SK-N-SH treated with all-trans-retinoic acid at 6 μM for 48 hours (cell line): ENCODE measurements at regions not wholly inside any gene's neighbourhood (a gene's known extent, or its start where the extent isn't known, plus 50 kb on each side); places are given as distances from the start of the nearest gene placed in this dataset.

Experiments
- ATAC-seq: fragments of 200-7000 bp; cut with Tn5 transposase; 3 replicates; pipeline ENCODE4 v1.9.1; 2020; ENCODE audit warnings: mild to moderate bottlenecking, moderate library complexity
- BACH2 ChIP-seq: fragments of 250-450 bp; sonication (Bioruptor Pico); IDR thresholded peaks from 2 replicates; pipeline ENCODE4 v1.9.0; 2021; ENCODE audit warnings: mild to moderate bottlenecking, borderline replicate concordance
- CSDC2 ChIP-seq: fragments of 250-450 bp; sonication (Bioruptor Pico); IDR thresholded peaks from 2 replicates; pipeline ENCODE4 v1.5.0; 2020; ENCODE audit warnings: mild to moderate bottlenecking, moderate library complexity
- ESRRG ChIP-seq: fragments of 250-450 bp; sonication (Bioruptor Pico); IDR thresholded peaks from 2 replicates; pipeline ENCODE4 v1.6.1; 2021; ENCODE audit warnings: mild to moderate bottlenecking
- GLIS3 ChIP-seq: fragments of 250-450 bp; sonication (Bioruptor Pico); IDR thresholded peaks from 2 replicates; pipeline ENCODE4 v1.5.0; 2020; ENCODE audit warnings: mild to moderate bottlenecking, moderate library complexity
- ISL1 ChIP-seq: fragments of 250-450 bp; sonication (Bioruptor Pico); IDR thresholded peaks from 2 replicates; pipeline ENCODE4 v2.1.2; 2022; ENCODE audit warnings: mild to moderate bottlenecking, moderate library complexity
- OSR1 ChIP-seq: fragments of 250-450 bp; sonication (Bioruptor Pico); IDR thresholded peaks from 2 replicates; pipeline ENCODE4 v1.8.0; 2022; ENCODE audit warnings: moderate library complexity, mild to moderate bottlenecking, inconsistent platforms
- PPARA ChIP-seq: fragments of 250-450 bp; sonication (Bioruptor Pico); IDR thresholded peaks from 2 replicates; pipeline ENCODE4 v1.5.0; 2020; ENCODE audit warnings: mild to moderate bottlenecking, borderline replicate concordance
- RARB ChIP-seq: fragments of 250-450 bp; sonication (Bioruptor Pico); IDR thresholded peaks from 2 replicates; pipeline ENCODE4 v1.8.0; 2021; ENCODE audit warnings: mild to moderate bottlenecking, moderate library complexity
- TCF4 ChIP-seq: fragments of 250-450 bp; sonication (Bioruptor Pico); IDR thresholded peaks from 2 replicates; pipeline ENCODE4 v1.8.0; 2021; ENCODE audit warnings: mild to moderate bottlenecking, moderate library complexity, borderline replicate concordance
- TOX ChIP-seq: fragments of 250-450 bp; sonication (Bioruptor Pico); IDR thresholded peaks from 2 replicates; pipeline ENCODE4 v1.8.0; 2021; ENCODE audit warnings: mild to moderate bottlenecking, moderate library complexity, borderline replicate concordance
- ZC3H10 ChIP-seq: fragments of 250-450 bp; sonication (Bioruptor Pico); IDR thresholded peaks from 2 replicates; pipeline ENCODE4 v1.5.1; 2021; ENCODE audit warnings: mild to moderate bottlenecking, moderate library complexity
- ZFP3 ChIP-seq: fragments of 250-450 bp; sonication (Bioruptor Pico); IDR thresholded peaks from 2 replicates; pipeline ENCODE4 v1.5.0; 2020; ENCODE audit warnings: mild to moderate bottlenecking, moderate library complexity
- ZNF70 ChIP-seq: fragments of 450-650 bp; formaldehyde crosslinking; IDR thresholded peaks from 2 replicates; pipeline ENCODE4 v1.5.0; 2020; ENCODE audit warnings: mild to moderate bottlenecking, moderate library complexity
- ZNF8 ChIP-seq: fragments of 450-650 bp; formaldehyde crosslinking; IDR thresholded peaks from 2 replicates; pipeline ENCODE4 v1.5.0; 2020; ENCODE audit warnings: mild to moderate bottlenecking, moderate library complexity
- TF ChIP-seq, protein P1 (sequence below): fragments of 250-450 bp; sonication (Bioruptor Pico); IDR thresholded peaks from 2 replicates; pipeline ENCODE4 v1.8.0; 2020; ENCODE audit warnings: mild to moderate bottlenecking, moderate library complexity, borderline replicate concordance
- TF ChIP-seq, protein P2 (sequence below): fragments of 250-450 bp; sonication (Bioruptor Pico); IDR thresholded peaks from 2 replicates; pipeline ENCODE4 v1.5.1; 2021; ENCODE audit warnings: mild to moderate bottlenecking, moderate library complexity
- TF ChIP-seq, protein P3 (sequence below): fragments of 250-450 bp; sonication (Bioruptor Pico); IDR thresholded peaks from 2 replicates; pipeline ENCODE4 v1.8.0; 2021; ENCODE audit warnings: low read depth, mild to moderate bottlenecking, moderate library complexity, borderline replicate concordance
- TF ChIP-seq, protein P4 (sequence below): fragments of 250-450 bp; sonication (Bioruptor Pico); IDR thresholded peaks from 2 replicates; pipeline ENCODE4 v1.5.1; 2020; ENCODE audit warnings: low read depth, mild to moderate bottlenecking, moderate library complexity

DNA sequence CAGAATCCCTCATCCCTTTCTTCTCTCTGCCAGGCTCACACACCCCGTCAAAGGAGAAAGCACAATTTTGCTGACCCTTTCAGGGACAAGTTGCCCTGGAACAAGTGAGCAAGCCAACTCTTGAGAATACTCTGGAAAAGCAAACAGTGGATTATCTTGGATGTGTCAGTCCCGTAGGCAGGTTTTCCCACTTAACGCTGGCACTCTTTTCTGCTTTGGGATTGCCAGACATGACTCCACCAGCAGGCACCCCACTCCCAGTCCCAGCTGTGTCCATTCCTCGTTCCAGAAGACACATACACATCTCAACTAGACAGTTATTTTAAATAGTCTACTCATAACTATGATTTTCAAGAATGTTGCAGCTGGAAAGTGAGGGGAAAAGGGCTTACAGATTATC is 145.5 kb upstream of the CDKN3 start:
- ATAC-seq: no peak
- TF ChIP-seq CSDC2: no peak
- no peak for TF ChIP-seq TCF4 (CRISPR knock-in tag)
- TF ChIP-seq ZNF70 (CRISPR knock-in tag): no peak

DNA sequence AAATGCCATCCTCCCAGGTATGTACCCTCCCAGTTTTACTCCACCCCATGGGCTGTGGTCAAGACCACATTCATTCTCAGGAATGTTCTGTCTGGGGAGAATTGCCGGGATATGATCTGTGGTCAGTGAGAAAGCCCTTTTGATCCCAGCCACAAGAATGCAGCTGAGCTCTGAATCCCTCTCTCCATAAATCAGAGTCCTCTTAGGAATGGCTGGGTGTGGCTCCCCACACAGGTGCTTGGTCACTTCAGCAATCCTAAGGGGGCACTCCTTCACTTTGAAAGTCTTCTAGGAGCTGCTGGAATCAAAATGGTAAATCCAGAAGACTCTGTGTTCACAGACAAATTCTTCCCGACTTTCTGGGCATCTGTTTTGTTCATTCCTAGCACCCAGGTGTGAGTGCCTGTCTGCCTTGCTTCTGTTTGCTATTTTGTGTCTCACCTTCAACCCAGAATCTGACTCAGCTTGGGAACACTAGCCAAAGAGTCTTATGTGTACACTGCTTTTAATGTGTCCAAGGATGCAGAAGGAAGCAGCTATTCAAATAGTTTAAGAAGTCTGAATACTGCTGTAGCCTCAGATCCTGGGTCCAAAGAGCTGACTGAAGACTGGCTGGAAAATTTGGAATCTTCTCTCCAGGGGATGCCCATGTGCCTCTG is 144.6 kb upstream of the CDKN3 start:
- ATAC-seq: no peak; the same call in 2 of the 3 replicates
- TF ChIP-seq ISL1 (CRISPR knock-in tag) (0 out of 2 replicates have a peak, but pooled peaks have one; percentile 12), TOX (CRISPR knock-in tag) (no peak)

DNA sequence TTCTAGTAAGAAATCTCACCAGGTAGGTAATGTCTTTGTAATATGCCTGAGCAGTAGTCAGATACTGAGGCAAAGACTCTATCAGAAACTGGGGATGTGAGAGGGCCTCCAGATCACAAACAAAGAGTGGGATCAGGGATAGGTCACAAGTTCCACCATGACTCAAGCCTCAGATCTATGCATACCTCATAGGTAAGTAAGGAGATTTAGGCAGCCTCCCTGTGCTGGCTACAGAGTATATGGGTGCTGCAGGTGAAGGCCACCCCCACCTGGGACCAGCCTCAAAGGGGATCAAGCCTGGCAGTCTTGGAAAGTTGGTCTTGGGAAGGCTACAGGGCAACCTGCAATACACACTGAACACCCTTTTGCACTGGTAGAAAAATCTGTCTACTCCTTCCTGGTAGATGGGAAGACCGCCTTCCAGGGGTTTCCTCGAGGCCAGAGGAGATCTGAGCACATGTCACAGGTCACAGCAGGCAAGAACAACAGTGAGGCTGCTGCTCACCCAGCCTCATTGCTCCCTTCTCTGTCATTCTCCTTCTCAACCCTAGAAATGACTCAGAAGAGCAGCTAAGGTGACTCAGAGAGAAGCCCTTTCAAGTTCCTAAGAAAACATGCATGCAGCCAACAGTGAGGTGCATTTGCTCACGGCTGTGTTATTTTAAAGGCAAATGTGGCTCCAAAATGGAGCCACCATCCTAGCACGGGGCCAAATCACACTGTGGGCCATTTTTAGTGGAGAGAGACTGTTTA is 143.4 kb upstream of the CDKN3 start:
- TF ChIP-seq RARB (CRISPR knock-in tag): no peak
- TF ChIP-seq, protein P1, sequence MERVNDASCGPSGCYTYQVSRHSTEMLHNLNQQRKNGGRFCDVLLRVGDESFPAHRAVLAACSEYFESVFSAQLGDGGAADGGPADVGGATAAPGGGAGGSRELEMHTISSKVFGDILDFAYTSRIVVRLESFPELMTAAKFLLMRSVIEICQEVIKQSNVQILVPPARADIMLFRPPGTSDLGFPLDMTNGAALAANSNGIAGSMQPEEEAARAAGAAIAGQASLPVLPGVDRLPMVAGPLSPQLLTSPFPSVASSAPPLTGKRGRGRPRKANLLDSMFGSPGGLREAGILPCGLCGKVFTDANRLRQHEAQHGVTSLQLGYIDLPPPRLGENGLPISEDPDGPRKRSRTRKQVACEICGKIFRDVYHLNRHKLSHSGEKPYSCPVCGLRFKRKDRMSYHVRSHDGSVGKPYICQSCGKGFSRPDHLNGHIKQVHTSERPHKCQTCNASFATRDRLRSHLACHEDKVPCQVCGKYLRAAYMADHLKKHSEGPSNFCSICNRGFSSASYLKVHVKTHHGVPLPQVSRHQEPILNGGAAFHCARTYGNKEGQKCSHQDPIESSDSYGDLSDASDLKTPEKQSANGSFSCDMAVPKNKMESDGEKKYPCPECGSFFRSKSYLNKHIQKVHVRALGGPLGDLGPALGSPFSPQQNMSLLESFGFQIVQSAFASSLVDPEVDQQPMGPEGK (CRISPR knock-in tag): no peak
- TF ChIP-seq, protein P2, sequence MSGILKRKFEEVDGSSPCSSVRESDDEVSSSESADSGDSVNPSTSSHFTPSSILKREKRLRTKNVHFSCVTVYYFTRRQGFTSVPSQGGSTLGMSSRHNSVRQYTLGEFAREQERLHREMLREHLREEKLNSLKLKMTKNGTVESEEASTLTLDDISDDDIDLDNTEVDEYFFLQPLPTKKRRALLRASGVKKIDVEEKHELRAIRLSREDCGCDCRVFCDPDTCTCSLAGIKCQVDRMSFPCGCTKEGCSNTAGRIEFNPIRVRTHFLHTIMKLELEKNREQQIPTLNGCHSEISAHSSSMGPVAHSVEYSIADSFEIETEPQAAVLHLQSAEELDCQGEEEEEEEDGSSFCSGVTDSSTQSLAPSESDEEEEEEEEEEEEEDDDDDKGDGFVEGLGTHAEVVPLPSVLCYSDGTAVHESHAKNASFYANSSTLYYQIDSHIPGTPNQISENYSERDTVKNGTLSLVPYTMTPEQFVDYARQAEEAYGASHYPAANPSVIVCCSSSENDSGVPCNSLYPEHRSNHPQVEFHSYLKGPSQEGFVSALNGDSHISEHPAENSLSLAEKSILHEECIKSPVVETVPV: no peak
- no peak for TF ChIP-seq ZNF70 (CRISPR knock-in tag)
- TF ChIP-seq CSDC2: no peak
- no peak for TF ChIP-seq PPARA
- TF ChIP-seq GLIS3 (CRISPR knock-in tag): no peak
- no peak for TF ChIP-seq ISL1 (CRISPR knock-in tag)
- no peak for TF ChIP-seq ZNF8 (CRISPR knock-in tag)
- no peak for TF ChIP-seq OSR1 (CRISPR knock-in tag)
- TF ChIP-seq TOX (CRISPR knock-in tag): no peak
- TF ChIP-seq ZFP3 (CRISPR knock-in tag): no peak
- no peak for TF ChIP-seq ESRRG (CRISPR knock-in tag)
- no peak for TF ChIP-seq ZC3H10 (CRISPR knock-in tag)
- ATAC-seq: no peak; the same call in 2 of the 3 replicates

DNA sequence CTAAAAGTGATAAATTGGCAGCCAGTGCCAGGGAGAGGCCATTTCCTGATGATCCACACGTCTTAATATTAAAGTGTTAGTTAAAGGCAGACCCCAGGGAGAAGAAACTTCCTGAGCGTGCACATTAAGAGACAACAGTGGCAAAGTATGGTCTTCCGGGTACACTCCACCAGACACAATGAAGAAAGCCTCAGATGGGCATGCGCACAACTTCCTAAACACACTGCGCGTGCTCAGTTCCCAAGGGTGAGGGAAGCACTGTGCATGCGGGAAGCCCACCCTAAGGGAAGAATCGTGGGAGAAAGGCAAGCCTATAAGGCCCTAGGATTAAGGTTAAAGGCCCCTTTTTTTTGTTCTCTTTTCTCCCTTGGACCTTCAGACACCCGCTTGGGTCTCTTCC is 140.7 kb upstream of the CDKN3 start:
- TF ChIP-seq, protein P3, sequence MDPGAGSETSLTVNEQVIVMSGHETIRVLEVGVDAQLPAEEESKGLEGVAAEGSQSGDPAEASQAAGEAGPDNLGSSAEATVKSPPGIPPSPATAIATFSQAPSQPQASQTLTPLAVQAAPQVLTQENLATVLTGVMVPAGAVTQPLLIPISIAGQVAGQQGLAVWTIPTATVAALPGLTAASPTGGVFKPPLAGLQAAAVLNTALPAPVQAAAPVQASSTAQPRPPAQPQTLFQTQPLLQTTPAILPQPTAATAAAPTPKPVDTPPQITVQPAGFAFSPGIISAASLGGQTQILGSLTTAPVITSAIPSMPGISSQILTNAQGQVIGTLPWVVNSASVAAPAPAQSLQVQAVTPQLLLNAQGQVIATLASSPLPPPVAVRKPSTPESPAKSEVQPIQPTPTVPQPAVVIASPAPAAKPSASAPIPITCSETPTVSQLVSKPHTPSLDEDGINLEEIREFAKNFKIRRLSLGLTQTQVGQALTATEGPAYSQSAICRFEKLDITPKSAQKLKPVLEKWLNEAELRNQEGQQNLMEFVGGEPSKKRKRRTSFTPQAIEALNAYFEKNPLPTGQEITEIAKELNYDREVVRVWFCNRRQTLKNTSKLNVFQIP (CRISPR knock-in tag): no peak
- TF ChIP-seq BACH2 (no peak), OSR1 (CRISPR knock-in tag) (no peak), PPARA (no peak), TCF4 (CRISPR knock-in tag) (no peak)
- TF ChIP-seq, protein P1 (CRISPR knock-in tag): no peak
- TF ChIP-seq, all 23 proteins: peak for 0
- no peak for ATAC-seq

DNA sequence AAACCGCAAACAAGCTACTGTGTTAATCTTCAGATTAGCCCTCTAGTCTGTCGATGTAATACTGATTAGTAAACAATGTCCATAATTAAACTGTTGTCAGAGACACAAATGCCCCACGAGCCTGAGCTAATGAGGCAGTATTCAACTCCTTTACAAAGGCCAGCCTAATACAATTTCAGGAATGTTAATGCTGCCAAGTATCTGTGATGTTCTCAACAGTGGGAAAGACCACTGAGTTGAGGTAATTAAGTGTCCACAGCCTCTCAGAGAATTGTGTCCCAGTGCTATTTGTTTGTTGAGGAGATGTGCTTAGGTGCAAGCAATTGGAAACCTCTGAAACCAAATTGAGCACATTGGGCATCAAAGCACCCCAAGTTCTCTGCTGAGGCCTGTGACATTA is 139.4 kb upstream of the CDKN3 start:
- ATAC-seq: no peak
- TF ChIP-seq, protein P4, sequence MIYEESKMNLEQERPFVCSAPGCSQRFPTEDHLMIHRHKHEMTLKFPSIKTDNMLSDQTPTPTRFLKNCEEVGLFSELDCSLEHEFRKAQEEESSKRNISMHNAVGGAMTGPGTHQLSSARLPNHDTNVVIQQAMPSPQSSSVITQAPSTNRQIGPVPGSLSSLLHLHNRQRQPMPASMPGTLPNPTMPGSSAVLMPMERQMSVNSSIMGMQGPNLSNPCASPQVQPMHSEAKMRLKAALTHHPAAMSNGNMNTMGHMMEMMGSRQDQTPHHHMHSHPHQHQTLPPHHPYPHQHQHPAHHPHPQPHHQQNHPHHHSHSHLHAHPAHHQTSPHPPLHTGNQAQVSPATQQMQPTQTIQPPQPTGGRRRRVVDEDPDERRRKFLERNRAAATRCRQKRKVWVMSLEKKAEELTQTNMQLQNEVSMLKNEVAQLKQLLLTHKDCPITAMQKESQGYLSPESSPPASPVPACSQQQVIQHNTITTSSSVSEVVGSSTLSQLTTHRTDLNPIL: no peak
- TF ChIP-seq, protein P2: no peak
- no peak for TF ChIP-seq BACH2
- no peak for TF ChIP-seq ISL1 (CRISPR knock-in tag)
- TF ChIP-seq TOX (CRISPR knock-in tag): no peak
- TF ChIP-seq, protein P1 (CRISPR knock-in tag): no peak
- TF ChIP-seq ZNF70 (CRISPR knock-in tag): no peak
